ENCODE measurements at regions not wholly inside any gene's neighbourhood (a gene's known extent, or its start where the extent isn't known, plus 50 kb on each side); places are given as distances from the start of the nearest gene placed in this dataset.
"Not testable (repeated sequence)": the region's sequence is repeated elsewhere in the genome, so short reads cannot be mapped to it uniquely, and the experiment has no call there.

GRCh38 chr6:170146640-170147039, 144.2 kb downstream of the DLL1 start:
- no peak for DNase-seq

- DNase-seq, result not testable (repeated sequence)
Measured at GRCh38 chr6:170146131-170146530, 144.7 kb downstream of the DLL1 start.

GRCh38 chr6:170145716-170146115, 145.2 kb downstream of the DLL1 start:
- DNase-seq, result not testable (repeated sequence)

- no peak for DNase-seq
Measured at GRCh38 chr6:170145272-170145592, 145.6 kb downstream of the DLL1 start.

GRCh38 chr6:170144571-170145271, 146.2 kb downstream of the DLL1 start:
- DNase-seq, result no peak

GRCh38 chr6:170143401-170144150, 147.3 kb downstream of the DLL1 start:
- no peak for DNase-seq

- no peak for DNase-seq
Measured at GRCh38 chr6:170142559-170142958, 148.3 kb downstream of the DLL1 start.

GRCh38 chr6:170141061-170141460, 149.8 kb downstream of the DLL1 start:
- not testable (repeated sequence) for DNase-seq

GRCh38 chr6:170140129-170140528, 150.7 kb downstream of the DLL1 start:
- no peak for DNase-seq

GRCh38 chr6:170139531-170139930, 151.3 kb downstream of the DLL1 start:
- DNase-seq, result no peak

GRCh38 chr6:170139046-170139445, 151.8 kb downstream of the DLL1 start:
- DNase-seq, result not testable (repeated sequence)

- no peak for DNase-seq
Measured at GRCh38 chr6:170137911-170138910, 152.7 kb downstream of the DLL1 start.

GRCh38 chr6:170137176-170137891, 153.5 kb downstream of the DLL1 start:
- DNase-seq, result no peak

GRCh38 chr6:170136541-170137175, 154.2 kb downstream of the DLL1 start:
- DNase-seq, result no peak

GRCh38 chr6:170135821-170136471, 154.9 kb downstream of the DLL1 start:
- no peak for DNase-seq

- no peak for DNase-seq
Measured at GRCh38 chr6:170135461-170135820, 155.4 kb downstream of the DLL1 start.

- DNase-seq, result no peak
Measured at GRCh38 chr6:170134471-170135440, 156.1 kb downstream of the DLL1 start.

GRCh38 chr6:170134031-170134470, 156.8 kb downstream of the DLL1 start:
- no peak for DNase-seq

GRCh38 chr6:170132561-170132991, 158.3 kb downstream of the DLL1 start:
- DNase-seq, result no peak

GRCh38 chr6:170132011-170132521, 158.8 kb downstream of the DLL1 start:
- no peak for DNase-seq

Measured in fibroblast of upper back skin (primary cell).